H9 (cell line): ENCODE measurements at regions not wholly inside any gene's neighbourhood (a gene's known extent, or its start where the extent isn't known, plus 50 kb on each side); places are given as distances from the start of the nearest gene placed in this dataset.

Source experiments
- DNase-seq: peaks from one replicate; pipeline ENCODE4 v3.0.0-alpha.2; 2017
- H2AFZ ChIP-seq: one replicate; pipeline ENCODE4 v1.6.1; 2013; ENCODE audit warnings: mild to moderate bottlenecking, low read length, control low read depth, moderate library complexity
- H2AK5ac ChIP-seq: 2 replicates; pipeline ENCODE4 v1.6.1; 2013; ENCODE audit warnings: low read length, control low read depth, mixed read lengths; ENCODE audit not compliant: insufficient read length
- H2BK120ac ChIP-seq: one replicate; pipeline ENCODE4 v1.6.1; 2013; ENCODE audit warnings: low read depth, mild to moderate bottlenecking, low read length, control low read depth, inconsistent platforms; ENCODE audit not compliant: poor library complexity, severe bottlenecking
- H2BK12ac ChIP-seq: 2 replicates; pipeline ENCODE4 v1.6.1; 2013; ENCODE audit warnings: low read length, control low read depth, mixed read lengths, low read depth; ENCODE audit not compliant: insufficient read length
- H2BK15ac ChIP-seq: 2 replicates; pipeline ENCODE4 v1.6.1; 2013; ENCODE audit warnings: low read depth, low read length, control low read depth
- H2BK20ac ChIP-seq: one replicate; pipeline ENCODE4 v1.6.1; 2013; ENCODE audit warnings: low read depth, mild to moderate bottlenecking, low read length, control low read depth, inconsistent platforms; ENCODE audit not compliant: poor library complexity, severe bottlenecking
- H2BK5ac ChIP-seq: 2 replicates; pipeline ENCODE4 v1.6.1; 2013; ENCODE audit warnings: low read length, control low read depth, mixed read lengths; ENCODE audit not compliant: insufficient read length
- H3K14ac ChIP-seq: 2 replicates; pipeline ENCODE4 v1.6.1; 2013; ENCODE audit warnings: low read length, control low read depth; ENCODE audit not compliant: insufficient read depth
- H3K18ac ChIP-seq: 2 replicates; pipeline ENCODE4 v1.6.1; 2013; ENCODE audit warnings: low read depth, mild to moderate bottlenecking, mixed read lengths, low read length, control low read depth; ENCODE audit not compliant: insufficient read length
- H3K23ac ChIP-seq: 2 replicates; pipeline ENCODE4 v1.6.1; 2013; ENCODE audit warnings: low read length, control low read depth, mixed read lengths, low read depth; ENCODE audit not compliant: insufficient read length
- H3K23me2 ChIP-seq: 2 replicates; pipeline ENCODE4 v1.6.1; 2013; ENCODE audit warnings: low read depth, mild to moderate bottlenecking, mixed read lengths, low read length, control low read depth; ENCODE audit not compliant: insufficient read length, poor library complexity, severe bottlenecking
- H3K27ac ChIP-seq: 2 replicates; pipeline ENCODE4 v1.5.1; 2013; ENCODE audit warnings: low read length, control low read depth, mixed read lengths, low read depth; ENCODE audit not compliant: insufficient read length
- H3K27me3 ChIP-seq: 2 replicates; pipeline ENCODE4 v1.6.1; 2013; ENCODE audit warnings: low read length, control low read depth, inconsistent platforms; ENCODE audit not compliant: insufficient read depth
- H3K4ac ChIP-seq: 2 replicates; pipeline ENCODE4 v1.6.1; 2013; ENCODE audit warnings: low read depth, mild to moderate bottlenecking, control low read depth, inconsistent platforms, low read length, moderate library complexity
- H3K4me1 ChIP-seq: 2 replicates; pipeline ENCODE4 v1.6.1; 2013; ENCODE audit warnings: low read length, control low read depth, inconsistent platforms; ENCODE audit not compliant: insufficient read depth
- H3K4me2 ChIP-seq: 2 replicates; pipeline ENCODE4 v1.6.1; 2013; ENCODE audit warnings: low read length, control low read depth, mixed read lengths; ENCODE audit not compliant: insufficient read length, insufficient read depth
- H3K56ac ChIP-seq: 2 replicates; pipeline ENCODE4 v1.6.1; 2013; ENCODE audit warnings: low read depth, mild to moderate bottlenecking, mixed read lengths, low read length, control low read depth; ENCODE audit not compliant: insufficient read length
- H3K79me1 ChIP-seq: 2 replicates; pipeline ENCODE4 v1.6.1; 2013; ENCODE audit warnings: low read depth, mild to moderate bottlenecking, moderate library complexity, low read length, control low read depth, inconsistent platforms; ENCODE audit not compliant: insufficient read depth, poor library complexity, severe bottlenecking
- H3K79me2 ChIP-seq: 2 replicates; pipeline ENCODE4 v1.6.1; 2013; ENCODE audit warnings: low read length, control low read depth, inconsistent platforms; ENCODE audit not compliant: insufficient read depth
- H3K9ac ChIP-seq: 2 replicates; pipeline ENCODE4 v1.6.1; 2013; ENCODE audit warnings: low read length, control low read depth, mixed read lengths; ENCODE audit not compliant: insufficient read length; ENCODE audit errors: extremely low read depth
- H3K9me3 ChIP-seq: one replicate; pipeline ENCODE4 v1.6.1; 2013; ENCODE audit warnings: low read depth, low read length, inconsistent platforms; ENCODE audit not compliant: control insufficient read depth
- H3T11ph ChIP-seq: one replicate; pipeline ENCODE4 v1.6.1; 2013; ENCODE audit warnings: mild to moderate bottlenecking, low read length, control low read depth, inconsistent platforms
- H4K20me1 ChIP-seq: one replicate; pipeline ENCODE4 v1.6.1; 2013; ENCODE audit not compliant: control insufficient read depth, insufficient read length, insufficient read depth
- H4K5ac ChIP-seq: 2 replicates; pipeline ENCODE4 v1.6.1; 2013; ENCODE audit warnings: low read depth, mild to moderate bottlenecking, mixed read lengths, low read length, control low read depth; ENCODE audit not compliant: insufficient read length
- H4K8ac ChIP-seq: replicated peaks from 2 replicates; pipeline ENCODE4 v1.6.1; 2013; ENCODE audit warnings: low read length, control low read depth, mixed read lengths, low read depth; ENCODE audit not compliant: insufficient read length
- H4K91ac ChIP-seq: 2 replicates; pipeline ENCODE4 v1.6.1; 2013; ENCODE audit warnings: low read depth, mild to moderate bottlenecking, moderate library complexity, mixed read lengths, low read length, control low read depth; ENCODE audit not compliant: insufficient read length
- H3K27ac Mint-ChIP-seq, 3 experiments: 2 replicates in 2 of 3; 3 replicates in 1 of 3; pipeline ENCODE4 v1.8.0; 2020 to 2021; ENCODE audit warnings: mixed read lengths in 3 of 3, mild to moderate bottlenecking in 1 of 3, moderate library complexity in 1 of 3
- H3K27me3 Mint-ChIP-seq: 2 replicates; pipeline ENCODE4 v1.8.0; 2021; ENCODE audit warnings: low read depth, mild to moderate bottlenecking, moderate library complexity, mixed read lengths
- H3K36me3 Mint-ChIP-seq, 3 experiments: 2 replicates in 2 of 3; 3 replicates in 1 of 3; pipeline ENCODE4 v1.8.0; 2020 to 2021; ENCODE audit warnings: low read depth in 3 of 3, mixed read lengths in 3 of 3; ENCODE audit not compliant: insufficient read depth in 1 of 3
- H3K4me1 Mint-ChIP-seq, 2 experiments: 2 replicates each; pipeline ENCODE4 v1.8.0; 2020; ENCODE audit warnings: mixed read lengths in 2 of 2
- H3K4me3 Mint-ChIP-seq, 2 experiments: 2 replicates in 1 of 2; 3 replicates in 1 of 2; pipeline ENCODE4 v1.8.0; 2020 to 2021; ENCODE audit warnings: mild to moderate bottlenecking in 2 of 2, mixed read lengths in 2 of 2, moderate library complexity in 1 of 2
- H3K9me3 Mint-ChIP-seq, 2 experiments: 2 replicates in 1 of 2; 3 replicates in 1 of 2; pipeline ENCODE4 v1.8.0; 2020; ENCODE audit warnings: mild to moderate bottlenecking in 2 of 2, mixed read lengths in 2 of 2, moderate library complexity in 1 of 2
- CTCF ChIP-seq: fragments of 200-600 bp; sonication (generic); conservative IDR thresholded peaks from 3 replicates; pipeline ENCODE4 v1.8.0; 2021; ENCODE audit warnings: antibody characterized with exemption, mild to moderate bottlenecking
- WGBS: extraction: QIAGEN DNeasy Blood & Tissue Kit; methylation state at CpG from one replicate; pipeline ENCODE4 v1.1.7; 2013; ENCODE audit warnings: missing lambda C conversion rate, low lambda C conversion rate, mixed read lengths; ENCODE audit not compliant: insufficient read length; ENCODE audit errors: extremely low coverage; 5-methylcytosine and 5-hydroxymethylcytosine counted together

GRCh38 chr2:172233987-172234715 lies 131.5 kb upstream of the DLX2 start:
- DNase-seq = no peak
- Histone ChIP-seq H3K18ac (no peak overlapping the region), H3K27ac (no peak overlapping the region), H4K91ac (no peak overlapping the region), H2AFZ (no peak overlapping the region), H2BK12ac (no peak overlapping the region), H3K23me2 (peaks cover 11% of the 10 kb centered on the region), H2BK20ac (no peak overlapping the region), H3K4me2 (peak overlapping the region; percentile 51), H3K4me1 (peaks cover 4% of the 10 kb centered on the region; the same call in 1 of the 2 replicates), H3K79me1 (no peaks in the 10 kb centered on the region), H3K9ac (no peak overlapping the region), H3K79me2 (no peaks in the 10 kb centered on the region), H3K23ac (no peak overlapping the region), H2BK120ac (no peak overlapping the region), H3K9me3 (no peaks in the 10 kb centered on the region), H3K27me3 (peaks cover 3% of the 10 kb centered on the region; the same call in 1 of the 2 replicates), H3T11ph (no peak overlapping the region), H2AK5ac (no peak overlapping the region), H3K56ac (no peak overlapping the region), H4K8ac (no peak overlapping the region), H2BK5ac (no peak overlapping the region), H3K14ac (no peak overlapping the region), H3K4ac (no peak overlapping the region), H4K20me1 (no peaks in the 10 kb centered on the region), H4K5ac (no peak overlapping the region), H2BK15ac (no peak overlapping the region)
- Mint-ChIP-seq H3K4me1 (peaks cover 41 to 43% of the 10 kb centered on the region in 2 experiments), H3K4me3 (peak overlapping the region; percentile 73 to 82), H3K9me3 (no peaks in the 10 kb centered on the region), H3K27me3 (peaks cover 69% of the 10 kb centered on the region), H3K36me3 (no peaks in the 10 kb centered on the region; a peak in 1 of 7 replicates), H3K27ac (peak overlapping the region in 1 of 3 experiments; percentile 93; a peak in 2 of 7 replicates)
- no peak for TF ChIP-seq CTCF
- no CpG with 5 or more reads among the region's 9 CpGs for WGBS
